Testis (tissue), 2 donors: ENCODE measurements at regions not wholly inside any gene's neighbourhood (a gene's known extent, or its start where the extent isn't known, plus 50 kb on each side); places are given as distances from the start of the nearest gene placed in this dataset.

ENCODE experiments used
- POLR2A ChIP-seq: fragments of 450-650 bp; IDR thresholded peaks from one replicate; pipeline ENCODE4 v1.6.1; 2017; ENCODE audit warnings: antibody characterized with exemption, mild to moderate bottlenecking, moderate library complexity
- TF ChIP-seq, protein P1 (sequence below), 3 experiments: fragments of 450-650 bp in 2 of 3; fragments of 200-600 bp in 1 of 3; sonication (generic) in 1 of 3; IDR thresholded peaks; one replicate each; pipeline ENCODE4 v1.5.1; 2016 to 2019; ENCODE audit warnings: antibody characterized with exemption in 3 of 3, mild to moderate bottlenecking in 2 of 3, moderate library complexity in 1 of 3

- TF ChIP-seq POLR2A: no peak
- TF ChIP-seq, protein P1, sequence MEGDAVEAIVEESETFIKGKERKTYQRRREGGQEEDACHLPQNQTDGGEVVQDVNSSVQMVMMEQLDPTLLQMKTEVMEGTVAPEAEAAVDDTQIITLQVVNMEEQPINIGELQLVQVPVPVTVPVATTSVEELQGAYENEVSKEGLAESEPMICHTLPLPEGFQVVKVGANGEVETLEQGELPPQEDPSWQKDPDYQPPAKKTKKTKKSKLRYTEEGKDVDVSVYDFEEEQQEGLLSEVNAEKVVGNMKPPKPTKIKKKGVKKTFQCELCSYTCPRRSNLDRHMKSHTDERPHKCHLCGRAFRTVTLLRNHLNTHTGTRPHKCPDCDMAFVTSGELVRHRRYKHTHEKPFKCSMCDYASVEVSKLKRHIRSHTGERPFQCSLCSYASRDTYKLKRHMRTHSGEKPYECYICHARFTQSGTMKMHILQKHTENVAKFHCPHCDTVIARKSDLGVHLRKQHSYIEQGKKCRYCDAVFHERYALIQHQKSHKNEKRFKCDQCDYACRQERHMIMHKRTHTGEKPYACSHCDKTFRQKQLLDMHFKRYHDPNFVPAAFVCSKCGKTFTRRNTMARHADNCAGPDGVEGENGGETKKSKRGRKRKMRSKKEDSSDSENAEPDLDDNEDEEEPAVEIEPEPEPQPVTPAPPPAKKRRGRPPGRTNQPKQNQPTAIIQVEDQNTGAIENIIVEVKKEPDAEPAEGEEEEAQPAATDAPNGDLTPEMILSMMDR (IDR thresholded peaks at IDR 0.05): no peak
These were observed 61.8 kb downstream of the DRD1 start for GRCh38 chr5:175382171-175382570.
